ENCODE measurements at regions not wholly inside any gene's neighbourhood (a gene's known extent, or its start where the extent isn't known, plus 50 kb on each side); places are given as distances from the start of the nearest gene placed in this dataset.

DNA sequence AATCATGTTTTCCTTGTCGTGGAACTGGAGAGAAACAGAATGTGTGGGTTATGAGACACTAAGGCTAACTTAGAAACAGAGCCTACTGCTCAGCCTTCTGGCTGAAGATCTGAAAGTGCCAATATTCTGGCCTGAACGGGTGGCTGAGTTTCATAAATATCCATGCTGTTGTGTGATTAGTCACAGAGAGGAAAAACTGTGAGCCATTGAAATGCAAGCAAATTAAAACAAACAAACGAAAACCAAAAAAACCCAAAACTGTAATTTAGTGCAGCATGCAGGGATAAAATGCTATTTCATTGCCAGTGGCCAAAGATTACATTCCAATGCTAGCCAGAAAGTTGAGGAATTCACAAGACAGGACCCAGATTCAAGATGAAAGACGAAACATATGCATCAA is 315.1 kb downstream of the UBE3D start:
- intact Hi-C loops (cut with DNase I; ENCODE audit: low total_unique reads): no loop called here
- Histone ChIP-seq H3K27me3 (no peaks in the 10 kb centered on the region), H3K4me3 (no peak overlapping the region), H3K27ac (no peak overlapping the region), H3K36me3 (ENCODE audit: low read depth, missing control alignments) (no peaks in the 10 kb centered on the region), H3K9me3 (no peaks in the 10 kb centered on the region), H3K4me1 (no peaks in the 10 kb centered on the region)
- 75 to 80% methylated on average over 4 of the region's 4 CpGs for WGBS, 2 donors
- no peak for DNase-seq
- TF ChIP-seq, protein P1, sequence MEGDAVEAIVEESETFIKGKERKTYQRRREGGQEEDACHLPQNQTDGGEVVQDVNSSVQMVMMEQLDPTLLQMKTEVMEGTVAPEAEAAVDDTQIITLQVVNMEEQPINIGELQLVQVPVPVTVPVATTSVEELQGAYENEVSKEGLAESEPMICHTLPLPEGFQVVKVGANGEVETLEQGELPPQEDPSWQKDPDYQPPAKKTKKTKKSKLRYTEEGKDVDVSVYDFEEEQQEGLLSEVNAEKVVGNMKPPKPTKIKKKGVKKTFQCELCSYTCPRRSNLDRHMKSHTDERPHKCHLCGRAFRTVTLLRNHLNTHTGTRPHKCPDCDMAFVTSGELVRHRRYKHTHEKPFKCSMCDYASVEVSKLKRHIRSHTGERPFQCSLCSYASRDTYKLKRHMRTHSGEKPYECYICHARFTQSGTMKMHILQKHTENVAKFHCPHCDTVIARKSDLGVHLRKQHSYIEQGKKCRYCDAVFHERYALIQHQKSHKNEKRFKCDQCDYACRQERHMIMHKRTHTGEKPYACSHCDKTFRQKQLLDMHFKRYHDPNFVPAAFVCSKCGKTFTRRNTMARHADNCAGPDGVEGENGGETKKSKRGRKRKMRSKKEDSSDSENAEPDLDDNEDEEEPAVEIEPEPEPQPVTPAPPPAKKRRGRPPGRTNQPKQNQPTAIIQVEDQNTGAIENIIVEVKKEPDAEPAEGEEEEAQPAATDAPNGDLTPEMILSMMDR (IDR thresholded peaks at IDR 0.05): no peak
- no peak for TF ChIP-seq POLR2A (IDR thresholded peaks at IDR 0.05)

DNA sequence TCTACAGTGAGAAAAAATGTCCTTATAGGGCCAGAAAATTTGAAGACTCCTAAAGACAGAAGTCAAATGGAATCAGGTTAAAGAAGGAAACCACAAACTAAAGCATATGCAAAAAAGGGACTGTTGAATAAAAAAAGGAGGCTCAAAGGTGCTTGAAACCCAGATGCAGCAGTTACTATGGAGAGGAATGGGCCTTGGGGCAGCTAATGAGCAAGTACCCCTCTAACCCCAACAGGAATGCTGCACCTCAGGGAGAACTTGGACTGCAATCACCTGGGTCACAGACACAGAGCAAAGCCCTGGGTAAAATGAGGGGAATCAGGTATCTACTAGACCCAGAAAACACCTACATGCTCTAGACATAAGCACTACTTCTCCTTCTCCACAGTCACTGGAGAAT is 313.9 kb downstream of the UBE3D start:
- no peak overlapping the region for H3K4me3 ChIP-seq
- no peaks in the 10 kb centered on the region for H3K9me3 ChIP-seq
- intact Hi-C loops (cut with DNase I; ENCODE audit: low total_unique reads): no loop called here
- H3K36me3 ChIP-seq (ENCODE audit: low read depth, missing control alignments): no peaks in the 10 kb centered on the region
- no peaks in the 10 kb centered on the region for H3K4me1 ChIP-seq
- DNase-seq: no peak
- no peaks in the 10 kb centered on the region for H3K27me3 ChIP-seq
- no peak overlapping the region for H3K27ac ChIP-seq
- TF ChIP-seq, protein P1 (IDR thresholded peaks at IDR 0.05): no peak
- TF ChIP-seq POLR2A (IDR thresholded peaks at IDR 0.05): no peak

DNA sequence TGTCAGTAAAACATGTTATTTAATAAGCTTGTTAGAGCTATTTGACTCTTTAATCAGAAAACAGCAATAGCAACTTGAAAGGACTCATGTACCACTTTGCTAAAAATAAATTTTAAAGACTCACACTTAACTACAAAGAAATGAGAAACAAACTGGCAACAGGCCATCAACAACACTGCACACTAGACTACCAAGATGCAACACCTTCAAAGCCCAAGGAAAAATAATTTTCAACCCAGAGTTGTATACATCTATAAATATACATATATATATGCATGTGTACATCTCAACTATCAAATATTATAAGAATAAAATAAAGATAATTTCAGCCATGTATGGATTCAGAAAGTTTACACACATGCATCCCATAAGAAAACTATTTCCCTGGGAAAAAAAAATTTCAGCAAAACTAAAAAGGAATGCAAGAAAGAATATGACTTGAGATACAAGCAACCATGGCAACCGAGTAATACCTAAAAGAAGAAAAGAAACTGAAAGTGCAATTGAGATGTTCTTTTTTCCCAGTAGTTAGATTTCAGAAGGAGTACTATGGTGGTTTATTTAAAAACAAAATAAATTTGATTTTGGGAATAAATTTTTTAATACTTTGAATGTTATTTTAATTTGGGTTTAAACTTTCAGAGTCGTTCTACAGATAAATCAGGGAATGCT is 303.8 kb downstream of the UBE3D start:
- 75 to 81% methylated on average over 2 of the region's 2 CpGs for WGBS, 2 donors

DNA sequence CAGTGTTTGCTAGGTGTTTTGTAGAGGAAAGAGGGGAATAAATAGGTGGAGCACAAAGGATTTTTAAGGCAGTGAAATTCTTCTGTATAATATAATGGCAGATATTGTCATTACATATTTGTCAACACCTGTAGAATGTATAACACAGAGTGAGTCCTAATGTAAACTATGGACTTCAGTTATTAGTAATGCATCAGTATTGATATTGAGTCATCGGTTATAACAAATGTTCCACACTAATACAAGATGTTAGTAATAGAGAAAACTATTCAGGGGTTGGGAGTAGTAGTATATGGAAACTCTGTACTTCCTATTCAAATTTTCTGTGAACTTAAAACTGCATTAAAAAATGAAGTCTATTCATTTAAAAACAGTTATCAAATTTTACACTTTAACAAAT is 299.2 kb downstream of the UBE3D start:
- no peak for TF ChIP-seq POLR2A (IDR thresholded peaks at IDR 0.05)
- TF ChIP-seq, protein P1 (IDR thresholded peaks at IDR 0.05): no peak
- Histone ChIP-seq H3K4me3 (no peak overlapping the region), H3K27ac (no peak overlapping the region), H3K27me3 (no peaks in the 10 kb centered on the region), H3K4me1 (no peaks in the 10 kb centered on the region), H3K9me3 (no peaks in the 10 kb centered on the region), H3K36me3 (ENCODE audit: low read depth, missing control alignments) (no peaks in the 10 kb centered on the region)
- DNase-seq: no peak
- WGBS, 2 donors: 92 to 93% methylated on average over 1 of the region's 1 CpG
- intact Hi-C loops (cut with DNase I; ENCODE audit: low total_unique reads): no loop called here

More for the DNA sequence above, 303.8 kb downstream of the UBE3D start:
- no peak for DNase-seq
- Histone ChIP-seq H3K27ac (no peak overlapping the region), H3K9me3 (no peaks in the 10 kb centered on the region), H3K36me3 (ENCODE audit: low read depth, missing control alignments) (no peaks in the 10 kb centered on the region), H3K4me1 (no peaks in the 10 kb centered on the region), H3K4me3 (no peak overlapping the region), H3K27me3 (no peaks in the 10 kb centered on the region)
- no peak for TF ChIP-seq POLR2A (IDR thresholded peaks at IDR 0.05)
- TF ChIP-seq, protein P1 (IDR thresholded peaks at IDR 0.05): no peak
- intact Hi-C loops (cut with DNase I; ENCODE audit: low total_unique reads): no loop called here

DNA sequence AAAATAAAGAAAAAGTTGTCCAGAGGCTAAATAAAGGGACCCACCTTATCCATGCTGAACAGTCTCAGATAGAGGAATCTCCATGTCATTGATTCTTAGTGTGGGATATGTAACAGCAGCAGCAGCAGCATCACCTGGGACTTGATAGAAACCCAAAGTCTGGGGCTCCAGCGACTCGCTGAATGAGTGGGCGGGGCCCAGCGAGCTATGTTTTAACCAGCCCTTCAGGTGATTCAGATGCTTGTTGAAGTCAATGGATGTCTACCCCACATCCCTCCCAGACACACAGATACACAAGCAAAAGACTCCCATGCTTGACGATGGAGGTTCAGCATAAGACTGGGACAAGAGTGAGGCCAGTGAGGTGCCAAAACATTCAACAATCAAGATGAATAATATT is 298.6 kb downstream of the UBE3D start:
- 77 to 80% methylated on average over 5 of the region's 5 CpGs for WGBS, 2 donors
- Histone ChIP-seq H3K4me1 (no peaks in the 10 kb centered on the region), H3K27me3 (no peaks in the 10 kb centered on the region), H3K9me3 (no peaks in the 10 kb centered on the region), H3K36me3 (ENCODE audit: low read depth, missing control alignments) (no peaks in the 10 kb centered on the region), H3K27ac (no peak overlapping the region), H3K4me3 (no peak overlapping the region)
- intact Hi-C loops (cut with DNase I; ENCODE audit: low total_unique reads): no loop called here
- no peak for TF ChIP-seq POLR2A (IDR thresholded peaks at IDR 0.05)
- TF ChIP-seq, protein P1 (IDR thresholded peaks at IDR 0.05): no peak
- DNase-seq: no peak
